ENCODE measurements at regions not wholly inside any gene's neighbourhood (a gene's known extent, or its start where the extent isn't known, plus 50 kb on each side); places are given as distances from the start of the nearest gene placed in this dataset.

- DNase-seq (ENCODE audit: low spot score): no peak
Observed at GRCh38 chr5:103657301-103657700, 94.7 kb upstream of the NUDT12 start.

- no peak for DNase-seq (ENCODE audit: low spot score)
Observed at GRCh38 chr5:103648086-103648485, 85.5 kb upstream of the NUDT12 start.

GRCh38 chr5:103646698-103647614 is 84.4 kb upstream of the NUDT12 start:
- DNase-seq (ENCODE audit: low spot score): no peak

- DNase-seq (ENCODE audit: low spot score): no peak
Observed at GRCh38 chr5:103645816-103646215, 83.2 kb upstream of the NUDT12 start.

GRCh38 chr5:103638979-103639378 is 76.4 kb upstream of the NUDT12 start:
- DNase-seq (ENCODE audit: low spot score): no peak

- DNase-seq (ENCODE audit: low spot score): peak; percentile 21
Observed at GRCh38 chr5:103624675-103625074, 62.1 kb upstream of the NUDT12 start.

GRCh38 chr5:103624035-103624480 is 61.5 kb upstream of the NUDT12 start:
- DNase-seq (ENCODE audit: low spot score): peak; percentile 5

- no peak for DNase-seq (ENCODE audit: low spot score)
Observed at GRCh38 chr5:103623425-103623824, 60.8 kb upstream of the NUDT12 start.

GRCh38 chr5:103621548-103621930 is 59.0 kb upstream of the NUDT12 start:
- DNase-seq (ENCODE audit: low spot score): no peak

- no peak for DNase-seq (ENCODE audit: low spot score)
Observed at GRCh38 chr5:103620851-103621547, 58.4 kb upstream of the NUDT12 start.

GRCh38 chr5:103617913-103618312 is 55.3 kb upstream of the NUDT12 start:
- no peak for DNase-seq (ENCODE audit: low spot score)

GRCh38 chr5:103617090-103617489 is 54.5 kb upstream of the NUDT12 start:
- DNase-seq (ENCODE audit: low spot score): no peak

- DNase-seq (ENCODE audit: low spot score): no peak
Observed at GRCh38 chr5:103612545-103612944, 50.0 kb upstream of the NUDT12 start.
